ENCODE measurements at regions not wholly inside any gene's neighbourhood (a gene's known extent, or its start where the extent isn't known, plus 50 kb on each side); places are given as distances from the start of the nearest gene placed in this dataset.

DNA sequence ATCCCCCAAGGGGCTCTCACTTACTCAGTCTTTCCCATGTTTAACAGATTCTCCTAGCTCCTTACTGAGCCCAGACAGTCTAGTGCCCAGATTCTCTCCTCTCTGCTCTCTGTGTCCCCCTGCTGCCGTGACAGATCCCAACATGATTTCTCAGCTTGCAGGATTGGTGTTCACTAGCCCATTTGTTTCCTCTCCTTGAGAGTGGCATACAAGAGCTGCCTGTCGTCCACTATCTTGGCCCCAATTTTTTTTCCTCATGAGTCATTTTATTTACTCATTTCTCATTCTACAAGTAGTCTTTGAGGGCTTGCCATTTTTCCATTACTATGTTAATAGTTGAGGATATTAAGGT, 199.9 kb upstream of the FN1 start (continued):
- TF ChIP-seq, protein P1, sequence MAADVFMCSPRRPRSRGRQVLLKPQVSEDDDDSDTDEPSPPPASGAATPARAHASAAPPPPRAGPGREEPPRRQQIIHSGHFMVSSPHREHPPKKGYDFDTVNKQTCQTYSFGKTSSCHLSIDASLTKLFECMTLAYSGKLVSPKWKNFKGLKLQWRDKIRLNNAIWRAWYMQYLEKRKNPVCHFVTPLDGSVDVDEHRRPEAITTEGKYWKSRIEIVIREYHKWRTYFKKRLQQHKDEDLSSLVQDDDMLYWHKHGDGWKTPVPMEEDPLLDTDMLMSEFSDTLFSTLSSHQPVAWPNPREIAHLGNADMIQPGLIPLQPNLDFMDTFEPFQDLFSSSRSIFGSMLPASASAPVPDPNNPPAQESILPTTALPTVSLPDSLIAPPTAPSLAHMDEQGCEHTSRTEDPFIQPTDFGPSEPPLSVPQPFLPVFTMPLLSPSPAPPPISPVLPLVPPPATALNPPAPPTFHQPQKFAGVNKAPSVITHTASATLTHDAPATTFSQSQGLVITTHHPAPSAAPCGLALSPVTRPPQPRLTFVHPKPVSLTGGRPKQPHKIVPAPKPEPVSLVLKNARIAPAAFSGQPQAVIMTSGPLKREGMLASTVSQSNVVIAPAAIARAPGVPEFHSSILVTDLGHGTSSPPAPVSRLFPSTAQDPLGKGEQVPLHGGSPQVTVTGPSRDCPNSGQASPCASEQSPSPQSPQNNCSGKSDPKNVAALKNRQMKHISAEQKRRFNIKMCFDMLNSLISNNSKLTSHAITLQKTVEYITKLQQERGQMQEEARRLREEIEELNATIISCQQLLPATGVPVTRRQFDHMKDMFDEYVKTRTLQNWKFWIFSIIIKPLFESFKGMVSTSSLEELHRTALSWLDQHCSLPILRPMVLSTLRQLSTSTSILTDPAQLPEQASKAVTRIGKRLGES (CRISPR knock-in tag; IDR thresholded peaks at IDR 0.05; ENCODE audit: borderline replicate concordance), result no peak
- TF ChIP-seq KDM1A (CRISPR knock-in tag; IDR thresholded peaks at IDR 0.05) (no peak), ZSCAN22 (CRISPR knock-in tag; IDR thresholded peaks at IDR 0.05) (no peak), KAT2B (IDR thresholded peaks at IDR 0.05; ENCODE audit: borderline replicate concordance, low read depth, low read length) (no peak), GATAD1 (CRISPR knock-in tag; IDR thresholded peaks at IDR 0.05) (0 out of 2 replicates have a peak, but pooled peaks have one; percentile 21), NFATC3 (CRISPR knock-in tag; IDR thresholded peaks at IDR 0.05) (no peak), NCOA1 (CRISPR knock-in tag; IDR thresholded peaks at IDR 0.05) (no peak), ZNF34 (CRISPR knock-in tag; IDR thresholded peaks at IDR 0.05; ENCODE audit: borderline replicate concordance) (no peak), CHCHD3 (CRISPR knock-in tag; IDR thresholded peaks at IDR 0.05) (no peak), SMC3 (IDR thresholded peaks at IDR 0.05; ENCODE audit: low read length) (peak; percentile 94), ZNF510 (CRISPR knock-in tag; IDR thresholded peaks at IDR 0.05; ENCODE audit: low read depth) (no peak), RARA (CRISPR knock-in tag; IDR thresholded peaks at IDR 0.05) (no peak), HIVEP1 (CRISPR knock-in tag; IDR thresholded peaks at IDR 0.05) (no peak), ERF (CRISPR knock-in tag; IDR thresholded peaks at IDR 0.05) (0 out of 2 replicates have a peak, but pooled peaks have one; percentile 42), ZNF777 (CRISPR knock-in tag; IDR thresholded peaks at IDR 0.05) (no peak), SIX4 (CRISPR knock-in tag; IDR thresholded peaks at IDR 0.05) (0 out of 2 replicates have a peak, but pooled peaks have one; percentile 30), MIER3 (CRISPR knock-in tag; IDR thresholded peaks at IDR 0.05; ENCODE audit: borderline replicate concordance) (no peak), MBNL3 (CRISPR knock-in tag; conservative IDR thresholded peaks at IDR 0.05) (no peak), RXRB (CRISPR knock-in tag; IDR thresholded peaks at IDR 0.05; ENCODE audit: borderline replicate concordance) (peak; percentile 56; the same call in 1 of the 2 replicates)
- TF ChIP-seq, protein P2, sequence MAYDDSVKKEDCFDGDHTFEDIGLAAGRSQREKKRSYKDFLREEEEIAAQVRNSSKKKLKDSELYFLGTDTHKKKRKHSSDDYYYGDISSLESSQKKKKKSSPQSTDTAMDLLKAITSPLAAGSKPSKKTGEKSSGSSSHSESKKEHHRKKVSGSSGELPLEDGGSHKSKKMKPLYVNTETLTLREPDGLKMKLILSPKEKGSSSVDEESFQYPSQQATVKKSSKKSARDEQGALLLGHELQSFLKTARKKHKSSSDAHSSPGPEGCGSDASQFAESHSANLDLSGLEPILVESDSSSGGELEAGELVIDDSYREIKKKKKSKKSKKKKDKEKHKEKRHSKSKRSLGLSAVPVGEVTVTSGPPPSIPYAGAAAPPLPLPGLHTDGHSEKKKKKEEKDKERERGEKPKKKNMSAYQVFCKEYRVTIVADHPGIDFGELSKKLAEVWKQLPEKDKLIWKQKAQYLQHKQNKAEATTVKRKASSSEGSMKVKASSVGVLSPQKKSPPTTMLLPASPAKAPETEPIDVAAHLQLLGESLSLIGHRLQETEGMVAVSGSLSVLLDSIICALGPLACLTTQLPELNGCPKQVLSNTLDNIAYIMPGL (CRISPR knock-in tag; IDR thresholded peaks at IDR 0.05; ENCODE audit: borderline replicate concordance in 1 of 2, low read depth in 1 of 2), result no peak
- TF ChIP-seq, protein P3, sequence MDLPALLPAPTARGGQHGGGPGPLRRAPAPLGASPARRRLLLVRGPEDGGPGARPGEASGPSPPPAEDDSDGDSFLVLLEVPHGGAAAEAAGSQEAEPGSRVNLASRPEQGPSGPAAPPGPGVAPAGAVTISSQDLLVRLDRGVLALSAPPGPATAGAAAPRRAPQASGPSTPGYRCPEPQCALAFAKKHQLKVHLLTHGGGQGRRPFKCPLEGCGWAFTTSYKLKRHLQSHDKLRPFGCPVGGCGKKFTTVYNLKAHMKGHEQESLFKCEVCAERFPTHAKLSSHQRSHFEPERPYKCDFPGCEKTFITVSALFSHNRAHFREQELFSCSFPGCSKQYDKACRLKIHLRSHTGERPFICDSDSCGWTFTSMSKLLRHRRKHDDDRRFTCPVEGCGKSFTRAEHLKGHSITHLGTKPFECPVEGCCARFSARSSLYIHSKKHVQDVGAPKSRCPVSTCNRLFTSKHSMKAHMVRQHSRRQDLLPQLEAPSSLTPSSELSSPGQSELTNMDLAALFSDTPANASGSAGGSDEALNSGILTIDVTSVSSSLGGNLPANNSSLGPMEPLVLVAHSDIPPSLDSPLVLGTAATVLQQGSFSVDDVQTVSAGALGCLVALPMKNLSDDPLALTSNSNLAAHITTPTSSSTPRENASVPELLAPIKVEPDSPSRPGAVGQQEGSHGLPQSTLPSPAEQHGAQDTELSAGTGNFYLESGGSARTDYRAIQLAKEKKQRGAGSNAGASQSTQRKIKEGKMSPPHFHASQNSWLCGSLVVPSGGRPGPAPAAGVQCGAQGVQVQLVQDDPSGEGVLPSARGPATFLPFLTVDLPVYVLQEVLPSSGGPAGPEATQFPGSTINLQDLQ (CRISPR knock-in tag; IDR thresholded peaks at IDR 0.05), result no peak
- TF ChIP-seq, protein P4, sequence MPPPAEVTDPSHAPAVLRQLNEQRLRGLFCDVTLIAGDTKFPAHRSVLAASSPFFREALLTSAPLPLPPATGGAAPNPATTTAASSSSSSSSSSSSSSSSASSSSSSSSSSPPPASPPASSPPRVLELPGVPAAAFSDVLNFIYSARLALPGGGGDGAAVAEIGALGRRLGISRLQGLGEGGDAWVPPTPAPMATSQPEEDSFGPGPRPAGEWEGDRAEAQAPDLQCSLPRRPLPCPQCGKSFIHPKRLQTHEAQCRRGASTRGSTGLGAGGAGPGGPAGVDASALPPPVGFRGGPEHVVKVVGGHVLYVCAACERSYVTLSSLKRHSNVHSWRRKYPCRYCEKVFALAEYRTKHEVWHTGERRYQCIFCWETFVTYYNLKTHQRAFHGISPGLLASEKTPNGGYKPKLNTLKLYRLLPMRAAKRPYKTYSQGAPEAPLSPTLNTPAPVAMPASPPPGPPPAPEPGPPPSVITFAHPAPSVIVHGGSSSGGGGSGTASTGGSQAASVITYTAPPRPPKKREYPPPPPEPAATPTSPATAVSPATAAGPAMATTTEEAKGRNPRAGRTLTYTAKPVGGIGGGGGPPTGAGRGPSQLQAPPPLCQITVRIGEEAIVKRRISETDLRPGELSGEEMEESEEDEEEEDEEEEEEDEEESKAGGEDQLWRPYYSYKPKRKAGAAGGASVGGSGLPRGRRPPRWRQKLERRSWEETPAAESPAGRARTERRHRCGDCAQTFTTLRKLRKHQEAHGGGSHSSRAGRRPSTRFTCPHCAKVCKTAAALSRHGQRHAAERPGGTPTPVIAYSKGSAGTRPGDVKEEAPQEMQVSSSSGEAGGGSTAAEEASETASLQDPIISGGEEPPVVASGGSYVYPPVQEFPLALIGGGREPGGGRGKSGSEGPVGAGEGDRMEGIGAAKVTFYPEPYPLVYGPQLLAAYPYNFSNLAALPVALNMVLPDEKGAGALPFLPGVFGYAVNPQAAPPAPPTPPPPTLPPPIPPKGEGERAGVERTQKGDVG (CRISPR knock-in tag; IDR thresholded peaks at IDR 0.05; ENCODE audit: borderline replicate concordance), result no peak

Measured in HepG2 (cell line).